ENCODE measurements at regions not wholly inside any gene's neighbourhood (a gene's known extent, or its start where the extent isn't known, plus 50 kb on each side); places are given as distances from the start of the nearest gene placed in this dataset.
"Not testable (repeated sequence)": the region's sequence is repeated elsewhere in the genome, so short reads cannot be mapped to it uniquely, and the experiment has no call there.

DNA sequence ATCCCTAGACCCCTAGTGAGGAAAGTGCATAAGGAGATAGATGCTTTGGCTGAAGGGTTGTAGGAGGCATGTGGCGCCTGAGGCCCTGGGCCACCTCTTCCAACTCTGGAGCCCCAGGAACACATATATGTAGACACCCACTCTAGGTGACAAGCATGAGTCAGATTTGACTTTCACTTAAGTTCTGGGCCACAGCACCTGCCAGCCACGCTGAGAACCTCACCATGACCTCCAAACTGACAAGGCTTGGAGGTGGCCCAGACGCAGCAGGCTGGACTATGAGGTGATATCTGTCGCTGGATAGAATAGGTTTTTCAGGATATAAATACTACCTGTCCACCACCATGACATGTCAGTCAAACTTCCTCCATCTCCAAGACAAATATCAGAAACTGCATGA lies 894.0 kb upstream of the ZNF722 start:
- H3K4me1 ChIP-seq (ENCODE audit: insufficient read depth, insufficient read length): no peaks in the 10 kb centered on the region
- H3K27me3 ChIP-seq (ENCODE audit: insufficient read depth, insufficient read length): no peaks in the 10 kb centered on the region
- H3K9ac ChIP-seq (ENCODE audit: insufficient read length, low read depth): no peak overlapping the region
- DNase-seq (ENCODE audit: low read depth, low spot score): no peak
- TF ChIP-seq ZNF274 (IDR thresholded peaks at IDR 0.05; ENCODE audit: low read depth, low read length) (no peak), YY1 (IDR thresholded peaks at IDR 0.05; ENCODE audit: insufficient read depth, insufficient read length) (no peak)
- no peaks in the 10 kb centered on the region for H3K9me3 ChIP-seq (ENCODE audit: insufficient read depth, low read length)
- H3K4me3 ChIP-seq (ENCODE audit: insufficient read length, low read depth): no peak overlapping the region
- no peaks in the 10 kb centered on the region for H3K36me3 ChIP-seq (ENCODE audit: insufficient read depth, insufficient read length, low read length)

DNA sequence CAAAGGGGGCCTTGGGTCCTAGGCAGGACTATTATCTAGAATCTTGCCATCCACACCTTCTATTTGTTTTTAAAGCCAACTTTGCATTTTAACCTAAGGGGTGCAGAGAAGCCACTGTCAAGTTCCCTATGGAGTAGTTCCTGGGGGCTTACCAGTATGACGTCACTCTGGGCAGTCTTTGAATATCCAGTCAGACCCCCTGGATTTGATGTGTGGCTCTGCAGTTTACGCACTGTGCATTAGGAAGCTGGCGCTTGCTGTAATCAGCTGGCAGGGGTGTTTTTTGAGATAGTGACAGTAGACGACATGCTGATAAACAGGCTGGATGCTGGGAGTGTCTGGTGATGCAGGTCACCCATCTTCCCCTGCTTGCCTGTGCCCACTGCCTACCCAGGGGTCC lies 892.7 kb upstream of the ZNF722 start:
- no peak overlapping the region for H3K4me3 ChIP-seq (ENCODE audit: insufficient read length, low read depth)
- no peaks in the 10 kb centered on the region for H3K9me3 ChIP-seq (ENCODE audit: insufficient read depth, low read length)
- no peak for DNase-seq (ENCODE audit: low read depth, low spot score)
- no peaks in the 10 kb centered on the region for H3K4me1 ChIP-seq (ENCODE audit: insufficient read depth, insufficient read length)
- no peaks in the 10 kb centered on the region for H3K27me3 ChIP-seq (ENCODE audit: insufficient read depth, insufficient read length)
- H3K9ac ChIP-seq (ENCODE audit: insufficient read length, low read depth): no peak overlapping the region
- H3K36me3 ChIP-seq (ENCODE audit: insufficient read depth, insufficient read length, low read length): no peaks in the 10 kb centered on the region
- no peak for TF ChIP-seq YY1 (IDR thresholded peaks at IDR 0.05; ENCODE audit: insufficient read depth, insufficient read length)
- TF ChIP-seq SUZ12 (IDR thresholded peaks at IDR 0.05; ENCODE audit: extremely low read depth, insufficient read depth, insufficient read length): no peak
- TF ChIP-seq ZNF274 (IDR thresholded peaks at IDR 0.05; ENCODE audit: low read depth, low read length): no peak

DNA sequence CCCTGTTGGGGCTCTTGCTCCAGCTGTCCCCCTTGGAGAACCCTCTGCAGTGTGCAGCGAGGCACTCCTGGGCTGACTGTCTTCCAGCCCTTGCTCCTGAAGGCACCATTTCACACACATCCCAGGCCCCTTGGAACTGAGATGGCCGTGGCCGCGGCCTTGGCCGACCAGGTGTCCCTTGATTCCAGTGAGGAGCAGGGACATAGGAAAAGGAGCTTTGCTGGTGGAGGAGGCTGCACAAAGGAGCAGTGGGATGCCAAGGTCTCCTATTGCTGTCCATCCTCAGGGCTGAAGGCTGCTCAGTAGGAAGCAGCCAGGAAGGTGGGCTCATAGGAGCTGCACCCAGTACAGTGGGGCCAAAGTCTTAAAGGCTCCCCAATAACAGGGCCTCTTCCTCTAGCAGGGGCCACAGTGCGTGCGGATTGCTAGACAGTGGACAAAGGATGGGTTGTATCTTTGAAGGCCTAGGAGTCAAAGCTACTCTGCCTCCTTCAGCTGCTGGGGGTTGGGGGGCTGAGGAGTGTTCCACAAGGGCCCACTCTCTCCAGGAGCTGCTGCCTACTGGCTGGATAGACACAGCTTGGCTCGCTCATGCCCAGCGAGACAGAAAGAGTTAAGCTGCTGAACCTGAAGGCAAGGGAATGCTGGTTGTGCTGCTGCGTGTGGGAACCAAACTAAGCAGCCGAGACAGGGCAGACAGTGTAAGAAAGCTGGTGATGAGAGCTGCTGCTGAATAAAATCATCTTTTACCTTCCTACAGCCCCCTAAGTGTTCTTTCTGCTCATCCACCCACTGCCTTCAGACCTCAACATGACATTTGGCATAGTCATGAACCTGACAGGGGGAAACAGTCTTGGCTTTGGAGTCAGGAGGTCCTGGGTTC lies 891.9 kb upstream of the ZNF722 start:
- Histone ChIP-seq H3K4me1 (ENCODE audit: insufficient read depth, insufficient read length) (no peaks in the 10 kb centered on the region), H3K36me3 (ENCODE audit: insufficient read depth, insufficient read length, low read length) (no peaks in the 10 kb centered on the region), H3K27me3 (ENCODE audit: insufficient read depth, insufficient read length) (no peaks in the 10 kb centered on the region), H3K9ac (ENCODE audit: insufficient read length, low read depth) (no peak overlapping the region), H3K4me3 (ENCODE audit: insufficient read length, low read depth) (no peak overlapping the region), H3K9me3 (ENCODE audit: insufficient read depth, low read length) (no peaks in the 10 kb centered on the region)
- no peak for DNase-seq (ENCODE audit: low read depth, low spot score)
- TF ChIP-seq YY1 (IDR thresholded peaks at IDR 0.05; ENCODE audit: insufficient read depth, insufficient read length) (no peak), SUZ12 (IDR thresholded peaks at IDR 0.05; ENCODE audit: extremely low read depth, insufficient read depth, insufficient read length) (no peak), ZNF274 (IDR thresholded peaks at IDR 0.05; ENCODE audit: low read depth, low read length) (no peak)

DNA sequence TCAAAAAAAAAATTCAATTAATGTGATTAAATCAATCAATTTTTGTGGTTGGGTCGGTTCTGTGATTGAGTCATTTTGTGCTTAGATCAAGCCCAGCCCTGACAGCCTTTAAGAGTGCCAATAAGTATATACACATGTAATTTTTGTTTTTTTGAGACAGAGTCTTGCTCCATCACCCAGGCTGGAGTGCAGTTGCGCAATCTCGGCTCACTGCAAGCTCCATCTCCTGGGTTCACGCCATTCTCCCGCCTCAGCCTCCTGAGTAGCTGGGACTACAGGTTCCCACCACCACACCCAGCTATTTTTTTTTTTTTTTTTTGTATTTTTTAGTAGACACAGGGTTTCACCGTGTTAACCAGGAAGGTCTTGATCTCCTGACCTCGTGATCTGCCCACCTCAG lies 887.1 kb upstream of the ZNF722 start:
- not testable (repeated sequence) for DNase-seq (ENCODE audit: low read depth, low spot score); H3K27me3 ChIP-seq (ENCODE audit: insufficient read depth, insufficient read length); H3K9ac ChIP-seq (ENCODE audit: insufficient read length, low read depth); H3K4me3 ChIP-seq (ENCODE audit: insufficient read length, low read depth); H3K4me1 ChIP-seq (ENCODE audit: insufficient read depth, insufficient read length); H3K36me3 ChIP-seq (ENCODE audit: insufficient read depth, insufficient read length, low read length); H3K9me3 ChIP-seq (ENCODE audit: insufficient read depth, low read length)

DNA sequence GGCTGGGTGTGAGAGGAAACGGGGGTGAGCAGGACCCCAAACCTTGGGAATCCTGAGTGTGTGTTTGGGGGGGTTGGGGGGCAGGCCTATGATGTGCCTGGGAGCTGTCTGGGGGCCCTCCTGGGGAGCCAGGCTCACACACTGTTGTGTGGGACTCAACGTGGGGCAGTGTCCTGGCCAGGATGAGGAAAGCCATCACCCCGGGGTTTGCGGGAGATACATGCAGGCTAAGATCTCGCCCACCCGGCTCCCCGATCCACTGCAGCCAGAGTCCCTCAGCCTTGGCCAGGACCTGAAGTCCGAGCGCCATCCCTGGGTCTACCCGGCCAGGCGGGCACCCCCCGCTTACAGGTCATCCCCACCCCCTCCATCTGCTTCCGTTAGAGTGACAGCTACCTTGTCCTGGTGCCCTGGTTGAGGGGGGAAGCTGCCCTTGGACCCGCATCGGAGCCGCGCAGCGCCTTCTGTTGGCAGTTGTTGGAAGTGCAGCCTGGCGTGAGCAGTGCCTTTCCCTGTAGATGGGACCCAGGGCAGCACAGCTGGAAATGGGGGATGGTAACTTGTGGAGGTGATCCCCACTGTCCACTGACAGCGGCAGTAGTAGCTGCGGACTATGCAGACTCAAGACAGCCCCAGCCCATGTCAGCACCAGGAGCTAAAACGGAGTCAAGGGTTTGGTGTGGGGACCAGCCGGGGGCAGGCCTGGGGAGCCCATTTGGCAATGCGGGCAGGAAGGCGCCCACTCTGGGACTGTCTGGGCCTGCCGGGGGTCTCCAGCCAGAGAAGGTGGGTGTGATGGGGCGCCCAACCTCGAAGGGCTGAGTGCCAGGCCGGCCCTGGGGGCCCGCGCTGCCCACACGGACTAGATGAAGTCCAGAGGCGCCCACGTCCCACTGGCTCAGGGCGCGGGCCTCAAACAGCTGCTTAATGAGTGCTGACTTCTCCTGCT lies 885.6 kb upstream of the ZNF722 start:
- no peaks in the 10 kb centered on the region for H3K27me3 ChIP-seq (ENCODE audit: insufficient read depth, insufficient read length)
- H3K36me3 ChIP-seq (ENCODE audit: insufficient read depth, insufficient read length, low read length): no peaks in the 10 kb centered on the region
- H3K4me3 ChIP-seq (ENCODE audit: insufficient read length, low read depth): no peak overlapping the region
- no peaks in the 10 kb centered on the region for H3K4me1 ChIP-seq (ENCODE audit: insufficient read depth, insufficient read length)
- no peak for DNase-seq (ENCODE audit: low read depth, low spot score)
- H3K9me3 ChIP-seq (ENCODE audit: insufficient read depth, low read length): no peaks in the 10 kb centered on the region
- H3K9ac ChIP-seq (ENCODE audit: insufficient read length, low read depth): no peak overlapping the region
- TF ChIP-seq YY1 (IDR thresholded peaks at IDR 0.05; ENCODE audit: insufficient read depth, insufficient read length): no peak
- no peak for TF ChIP-seq SUZ12 (IDR thresholded peaks at IDR 0.05; ENCODE audit: extremely low read depth, insufficient read depth, insufficient read length)
- TF ChIP-seq ZNF274 (IDR thresholded peaks at IDR 0.05; ENCODE audit: low read depth, low read length): no peak

DNA sequence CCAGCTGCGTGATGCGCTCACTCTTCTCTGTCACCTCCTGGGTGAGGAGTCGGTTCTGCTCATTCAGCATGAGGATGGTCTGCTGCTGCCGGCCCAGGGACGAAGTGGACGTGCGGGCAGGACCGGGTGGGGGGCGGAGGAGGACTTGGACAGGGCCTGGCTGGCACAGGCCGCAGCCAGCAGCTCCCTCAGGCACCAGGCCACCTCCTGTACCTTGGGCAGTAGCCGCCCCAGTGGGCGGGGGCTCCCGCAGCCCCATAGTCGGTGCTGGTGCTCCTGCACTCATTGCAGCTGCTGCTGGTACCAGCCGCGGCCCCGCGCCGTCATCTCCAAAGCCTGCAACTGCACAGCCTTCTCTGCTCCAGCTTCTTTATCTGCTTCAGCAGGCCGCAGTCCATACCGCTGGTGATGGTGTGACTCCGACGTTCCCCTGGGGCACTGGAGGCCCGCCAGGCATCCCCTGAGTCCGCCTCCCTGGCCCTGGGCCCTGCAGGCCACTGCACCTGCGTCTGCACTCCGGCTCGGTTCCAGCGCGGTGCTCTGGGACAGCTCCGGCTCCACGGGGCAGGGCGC lies 884.9 kb upstream of the ZNF722 start:
- H3K4me3 ChIP-seq (ENCODE audit: insufficient read length, low read depth): no peak overlapping the region
- no peaks in the 10 kb centered on the region for H3K4me1 ChIP-seq (ENCODE audit: insufficient read depth, insufficient read length)
- no peaks in the 10 kb centered on the region for H3K9me3 ChIP-seq (ENCODE audit: insufficient read depth, low read length)
- TF ChIP-seq ZNF274 (IDR thresholded peaks at IDR 0.05; ENCODE audit: low read depth, low read length): no peak
- TF ChIP-seq YY1 (IDR thresholded peaks at IDR 0.05; ENCODE audit: insufficient read depth, insufficient read length): no peak
- no peak for TF ChIP-seq SUZ12 (IDR thresholded peaks at IDR 0.05; ENCODE audit: extremely low read depth, insufficient read depth, insufficient read length)
- no peaks in the 10 kb centered on the region for H3K27me3 ChIP-seq (ENCODE audit: insufficient read depth, insufficient read length)
- no peaks in the 10 kb centered on the region for H3K36me3 ChIP-seq (ENCODE audit: insufficient read depth, insufficient read length, low read length)
- no peak for DNase-seq (ENCODE audit: low read depth, low spot score)
- H3K9ac ChIP-seq (ENCODE audit: insufficient read length, low read depth): no peak overlapping the region
